ENCODE measurements at regions not wholly inside any gene's neighbourhood (a gene's known extent, or its start where the extent isn't known, plus 50 kb on each side); places are given as distances from the start of the nearest gene placed in this dataset.

GRCh38 chr13:107459430-107459829 lies 755.9 kb downstream of the LIG4 start (continued):
- no peak for TF ChIP-seq REST (IDR thresholded peaks at IDR 0.05; ENCODE audit: low read depth, low read length)
- TF ChIP-seq EP300 (IDR thresholded peaks at IDR 0.05; ENCODE audit: borderline replicate concordance in 1 of 2, low read depth in 1 of 2, low read length in 1 of 2) = 0 out of 4 replicates have a peak, but pooled peaks of 1 of the 2 experiments have one; percentile 14
- no peak for TF ChIP-seq EZH2phosphoT487 (IDR thresholded peaks at IDR 0.05; ENCODE audit: borderline replicate concordance, low read depth)
- no peak for TF ChIP-seq IRF3 (IDR thresholded peaks at IDR 0.05; ENCODE audit: low read depth, low read length)
- no peak for TF ChIP-seq ELF1 (IDR thresholded peaks at IDR 0.05)

GRCh38 chr13:107458269-107458668 lies 757.1 kb downstream of the LIG4 start:
- Histone ChIP-seq H3K9ac (no peak overlapping the region), H2AFZ (ENCODE audit: low read depth) (no peak overlapping the region), H3K4me2 (no peak overlapping the region), H4K20me1 (ENCODE audit: insufficient read depth) (no peaks in the 10 kb centered on the region), H3K4me3 (ENCODE audit: low read depth in 2 of 2, low read length in 1 of 2) (no peak overlapping the region), H3K79me2 (ENCODE audit: insufficient read depth) (peaks cover 25% of the 10 kb centered on the region), H3K9me2 (no peaks in the 10 kb centered on the region), H3K36me3 (replicated peaks in 1 of 2; ENCODE audit: control insufficient read depth in 1 of 2, insufficient read depth in 2 of 2, low read length in 1 of 2) (no peaks in the 10 kb centered on the region), H3K4me1 (ENCODE audit: control insufficient read depth in 1 of 2, insufficient read depth in 2 of 2, low read depth in 1 of 2, low read length in 1 of 2) (peaks cover 4 to 34% of the 10 kb centered on the region in 2 experiments; a peak in 3 of 4 replicates), H3K27me3 (ENCODE audit: insufficient read depth) (no peaks in the 10 kb centered on the region), H3K27ac (ENCODE audit: low read depth in 2 of 2, low read length in 1 of 2) (peak overlapping the region in 1 of 2 experiments; percentile 73; a peak in 2 of 4 replicates), H3K9me3 (no peaks in the 10 kb centered on the region), H3F3A (replicated peaks; ENCODE audit: insufficient read depth) (peaks cover 13% of the 10 kb centered on the region)
- ChIA-PET CTCF (no interaction called here), POLR2A (no interaction called here)
- DNase-seq = no peak
- WGBS (ENCODE audit: low lambda C conversion rate) = 89% methylated on average over 10 of the region's 10 CpGs
- no peak for TF ChIP-seq GABPA (IDR thresholded peaks at IDR 0.05; ENCODE audit: low read depth)
- TF ChIP-seq USF1 (IDR thresholded peaks at IDR 0.05; ENCODE audit: borderline replicate concordance, low read depth) = no peak
- no peak for TF ChIP-seq PBX3 (IDR thresholded peaks at IDR 0.05)
- no peak for TF ChIP-seq MAX (IDR thresholded peaks at IDR 0.05; ENCODE audit: low read depth)
- no peak for TF ChIP-seq CHD2 (IDR thresholded peaks at IDR 0.05; ENCODE audit: low read length, partially characterized antibody)
- no peak for TF ChIP-seq MEF2A (IDR thresholded peaks at IDR 0.05; ENCODE audit: borderline replicate concordance, low read depth)
- TF ChIP-seq IRF3 (IDR thresholded peaks at IDR 0.05; ENCODE audit: low read depth, low read length) = no peak
- TF ChIP-seq ELF1 (IDR thresholded peaks at IDR 0.05) = no peak
- no peak for TF ChIP-seq USF2 (IDR thresholded peaks at IDR 0.05; ENCODE audit: borderline replicate concordance, low read depth, low read length)
- no peak for TF ChIP-seq TAF1 (IDR thresholded peaks at IDR 0.05; ENCODE audit: borderline replicate concordance, low read depth, low read length)
- TF ChIP-seq POLR2AphosphoS5 (IDR thresholded peaks at IDR 0.05; ENCODE audit: low read depth, low read length) = no peak
- no peak for TF ChIP-seq EZH2phosphoT487 (IDR thresholded peaks at IDR 0.05; ENCODE audit: borderline replicate concordance, low read depth)
- no peak for TF ChIP-seq NRF1 (IDR thresholded peaks at IDR 0.05; ENCODE audit: low read depth, low read length)
- no peak for TF ChIP-seq REST (IDR thresholded peaks at IDR 0.05; ENCODE audit: low read depth, low read length)
